ENCODE measurements at regions not wholly inside any gene's neighbourhood (a gene's known extent, or its start where the extent isn't known, plus 50 kb on each side); places are given as distances from the start of the nearest gene placed in this dataset.
A peak's percentile ranks its signal among the peaks of the same experiment; 100 is the strongest.

- DNase-seq (ENCODE audit: low read depth in 2 of 2) = no peak
Measured at GRCh38 chr14:97930166-97930565, 1133.0 kb downstream of the VRK1 start.

GRCh38 chr14:97931273-97931672 is 1134.1 kb downstream of the VRK1 start:
- DNase-seq (ENCODE audit: low read depth in 2 of 2) = no peak

- DNase-seq (ENCODE audit: low read depth in 2 of 2) = no peak
Measured at GRCh38 chr14:97942921-97943320, 1145.7 kb downstream of the VRK1 start.

DNA sequence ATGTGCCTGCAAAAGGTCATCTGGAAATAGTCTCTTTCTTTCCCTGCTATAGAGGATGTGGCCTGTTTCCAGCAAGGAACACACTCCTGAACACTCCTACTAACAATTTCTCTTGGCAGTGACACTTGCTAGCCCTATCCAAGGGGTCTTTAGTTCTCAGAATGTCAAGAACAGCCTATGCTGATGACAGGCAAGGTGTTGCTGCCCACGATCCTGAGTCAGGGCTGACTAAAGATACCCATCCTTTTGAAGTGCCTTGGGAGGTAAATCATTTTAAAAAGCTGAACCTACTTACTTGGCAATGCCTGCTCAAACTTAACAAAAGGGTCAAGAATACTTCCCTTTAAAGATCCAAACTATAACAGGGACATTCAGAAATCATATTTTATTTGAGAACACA is 1146.4 kb downstream of the VRK1 start:
- no peak for DNase-seq (ENCODE audit: low read depth in 2 of 2)

DNA sequence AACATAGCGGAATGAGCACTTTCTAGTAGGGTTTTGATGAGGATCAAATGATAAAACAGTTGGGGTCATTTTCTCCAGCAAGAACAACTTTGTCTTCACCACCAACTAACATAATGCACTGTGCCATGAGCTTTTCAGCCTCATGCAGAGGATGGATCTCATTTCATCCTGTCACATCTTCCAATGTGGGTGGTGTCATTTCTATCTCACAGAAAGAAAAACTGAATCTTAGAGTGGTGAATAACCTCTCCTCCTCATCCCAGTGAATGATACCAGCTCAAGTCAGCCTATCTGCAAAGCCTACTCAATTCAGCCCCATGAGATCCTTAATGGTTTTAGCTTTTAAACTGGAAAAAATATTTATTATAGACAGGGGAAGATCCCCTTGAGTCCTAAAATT is 1147.2 kb downstream of the VRK1 start:
- no peak for DNase-seq (ENCODE audit: low read depth in 2 of 2)

DNA sequence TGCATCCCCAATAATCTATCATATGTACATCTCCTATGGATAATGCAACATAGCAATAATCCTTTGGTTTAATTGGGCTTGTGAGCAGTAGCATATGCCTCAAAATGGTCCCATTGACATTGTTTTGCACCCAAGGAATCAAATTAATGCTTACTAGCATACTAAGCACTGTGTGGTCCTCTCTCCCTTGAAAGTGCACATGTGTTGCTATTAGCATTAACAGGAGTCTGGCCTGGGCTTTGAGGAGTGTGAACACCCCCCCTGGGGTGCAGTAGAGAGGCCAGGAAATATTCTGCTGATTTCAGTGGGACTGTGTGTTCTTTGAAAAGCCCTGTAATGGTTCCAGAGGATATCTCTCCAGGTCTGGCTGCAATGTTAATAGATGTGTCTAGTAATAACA is 1148.4 kb downstream of the VRK1 start:
- no peak for DNase-seq (ENCODE audit: low read depth in 2 of 2)

DNA sequence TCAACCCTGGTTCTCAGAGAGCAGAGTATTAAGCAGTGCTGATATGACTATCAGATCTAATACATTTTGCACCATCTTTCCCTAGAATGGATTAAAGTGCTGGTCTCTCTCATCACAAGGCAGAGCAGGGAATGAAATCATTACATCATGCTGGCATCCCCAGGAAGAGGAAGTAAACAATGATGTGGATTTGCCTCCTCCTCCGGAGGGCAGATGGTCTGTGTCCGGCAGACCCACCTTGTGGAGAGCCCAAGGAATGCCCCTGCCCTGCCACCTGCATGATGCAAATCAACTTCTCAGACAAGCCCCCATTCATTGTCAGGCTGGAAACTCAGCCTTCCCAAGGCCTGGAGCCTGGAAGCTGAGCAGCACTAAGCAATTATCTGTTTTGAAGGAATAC is 1149.1 kb downstream of the VRK1 start:
- no peak for DNase-seq (ENCODE audit: low read depth in 2 of 2)

DNA sequence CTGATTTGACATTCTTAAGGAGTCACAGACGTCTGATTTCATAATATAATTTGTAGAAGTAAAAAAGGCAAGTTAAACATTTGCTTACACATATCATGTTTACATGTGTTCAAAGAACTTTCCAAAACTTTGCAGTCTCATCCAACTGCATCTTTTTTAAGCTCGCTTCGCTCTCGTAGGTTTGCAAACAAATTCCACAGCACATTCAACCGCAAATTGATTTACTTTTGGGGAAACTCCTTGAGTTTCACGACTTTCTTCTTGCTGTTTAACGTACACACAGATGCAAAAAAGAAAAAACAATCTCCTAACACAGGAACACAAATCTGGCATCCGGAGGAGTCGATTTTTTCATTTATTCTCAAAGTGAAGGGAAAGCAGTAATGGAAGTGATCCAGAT is 1149.5 kb downstream of the VRK1 start:
- no peak for DNase-seq (ENCODE audit: low read depth in 2 of 2)

DNA sequence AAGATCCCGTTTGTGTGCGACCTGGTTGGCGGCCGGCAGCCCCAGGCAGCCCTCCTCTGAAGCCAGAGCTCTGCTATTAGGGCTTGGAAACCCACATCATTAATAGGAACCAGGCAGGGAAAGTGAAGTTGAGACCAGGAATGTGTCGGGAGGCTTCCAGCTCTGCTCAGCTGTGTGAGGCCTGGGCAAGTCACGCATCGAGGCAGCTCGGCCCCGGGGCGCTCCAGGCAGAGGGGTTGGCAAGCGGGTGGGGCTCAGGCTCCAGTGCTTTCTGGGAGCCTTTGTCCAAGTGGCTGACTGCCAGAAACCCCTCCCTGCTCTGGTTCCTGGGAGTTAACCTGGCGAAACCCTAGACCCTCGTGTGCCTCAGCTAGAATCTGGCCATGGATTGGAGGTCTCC is 1151.7 kb downstream of the VRK1 start:
- DNase-seq (ENCODE audit: low read depth in 2 of 2) = no peak

GRCh38 chr14:97956581-97957340 is 1159.6 kb downstream of the VRK1 start:
- no peak for DNase-seq (ENCODE audit: low read depth in 2 of 2)

DNA sequence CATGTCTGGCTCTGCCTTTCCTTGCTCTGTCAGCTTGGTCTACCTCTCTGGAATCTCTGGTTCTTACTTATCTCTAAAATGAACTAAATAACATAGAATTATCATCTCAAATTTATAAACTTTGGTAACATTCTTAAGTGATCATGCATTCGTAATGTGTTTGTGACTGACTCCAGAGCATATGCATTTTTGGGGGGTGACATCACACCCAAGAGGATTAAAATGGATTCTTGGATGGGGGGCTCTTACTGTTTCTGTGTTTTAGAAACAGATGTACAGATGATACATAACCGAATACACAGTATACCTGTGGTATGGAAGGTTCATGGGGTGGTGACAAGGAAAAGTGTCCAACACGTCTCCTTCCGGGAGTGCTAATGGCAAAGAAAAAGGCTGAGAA is 1162.1 kb downstream of the VRK1 start:
- DNase-seq (ENCODE audit: low read depth in 2 of 2) = no peak

- DNase-seq (ENCODE audit: low read depth in 2 of 2) = no peak
Measured at GRCh38 chr14:97960436-97960835, 1163.3 kb downstream of the VRK1 start.

DNA sequence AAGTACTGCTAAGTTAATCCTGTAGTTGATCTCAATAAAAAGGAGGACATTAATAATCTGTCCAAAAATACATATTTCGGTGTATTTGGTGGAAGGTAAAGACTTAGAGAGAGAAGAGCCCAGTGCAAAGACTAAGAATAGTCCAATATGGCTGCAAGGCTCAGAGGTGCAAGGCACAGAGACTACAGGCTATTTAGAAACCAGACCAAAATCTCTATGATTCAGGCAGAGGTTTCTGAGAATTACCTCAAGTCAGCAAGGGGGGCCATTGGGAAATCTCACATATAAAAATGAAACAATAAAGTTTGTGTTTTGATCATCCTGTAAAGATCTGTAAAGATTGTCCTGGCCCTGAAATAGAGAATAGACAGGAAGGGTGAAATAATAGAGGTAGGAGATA is 1173.0 kb downstream of the VRK1 start:
- no peak for DNase-seq (ENCODE audit: low read depth in 2 of 2)

DNA sequence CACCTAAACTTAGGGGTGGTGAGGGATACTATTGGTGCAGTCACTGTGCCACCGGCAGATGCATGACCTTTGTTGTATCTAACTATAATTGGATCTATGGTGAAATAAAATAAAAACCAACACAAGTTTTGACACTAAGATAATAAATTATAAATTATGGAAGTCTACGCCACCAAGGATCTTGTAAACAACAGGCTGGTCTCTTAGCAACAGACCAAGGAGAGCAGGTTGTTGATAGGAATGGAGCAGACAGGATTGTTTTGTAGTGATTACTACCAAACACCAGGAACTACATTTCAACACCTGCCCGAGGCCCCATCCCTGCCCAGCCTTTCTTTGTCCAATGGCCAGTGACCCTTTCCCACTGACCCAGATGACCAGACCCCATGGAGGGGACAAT is 1178.0 kb downstream of the VRK1 start:
- no peak for DNase-seq (ENCODE audit: low read depth in 2 of 2)

DNA sequence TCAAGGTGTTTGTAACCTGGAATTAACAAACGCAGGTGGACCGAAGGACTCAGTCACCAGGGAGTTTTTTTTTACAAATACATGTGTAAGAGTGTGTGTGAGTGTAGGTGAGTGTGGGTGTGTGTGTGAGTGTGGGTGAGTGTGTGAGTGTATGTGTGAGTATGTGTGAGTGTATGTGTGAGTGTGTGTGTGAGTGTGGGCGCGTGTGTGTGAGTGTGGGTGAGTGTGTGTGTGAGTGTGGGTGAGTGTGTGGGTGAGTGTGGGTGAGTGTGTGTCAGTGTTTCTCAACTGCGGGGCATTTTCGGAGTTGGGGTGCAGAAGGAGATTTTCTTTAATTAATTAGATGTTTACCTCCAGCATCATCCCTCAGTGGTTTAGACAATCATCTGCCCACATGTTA is 1178.8 kb downstream of the VRK1 start:
- no peak for DNase-seq (ENCODE audit: low read depth in 2 of 2)

GRCh38 chr14:97976861-97977260 is 1179.7 kb downstream of the VRK1 start:
- DNase-seq (ENCODE audit: low read depth in 2 of 2) = no peak

GRCh38 chr14:97977651-97978261 is 1180.6 kb downstream of the VRK1 start:
- peak; percentile 46 to 49 for DNase-seq (ENCODE audit: low read depth in 2 of 2)

GRCh38 chr14:97978341-97978740 is 1181.2 kb downstream of the VRK1 start:
- peak; percentile 48 to 64 for DNase-seq (ENCODE audit: low read depth in 2 of 2)

DNA sequence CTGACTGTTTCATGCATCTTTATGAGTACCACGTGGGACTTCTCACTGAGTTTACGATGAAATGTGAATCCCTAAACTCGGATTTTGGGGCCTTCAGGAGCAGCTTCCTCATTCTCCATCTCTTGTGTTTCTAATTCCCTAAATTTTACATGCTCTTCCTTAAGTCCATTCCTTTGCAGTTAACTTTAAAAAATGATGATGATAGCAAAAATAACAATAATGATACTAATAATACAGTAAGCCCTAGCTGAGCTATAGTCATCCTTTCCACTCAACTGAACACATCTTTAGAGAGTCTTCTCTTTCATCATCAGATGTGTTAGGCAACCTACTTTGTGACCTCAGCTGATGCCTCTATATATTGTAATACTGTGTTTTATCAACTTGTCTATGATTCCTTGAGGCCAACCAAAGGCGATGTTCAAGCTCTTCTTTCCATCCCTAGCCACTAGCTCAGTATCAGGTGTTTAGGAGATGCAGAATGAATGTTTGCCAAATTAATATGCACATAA is 1196.4 kb downstream of the VRK1 start:
- no peak for DNase-seq (ENCODE audit: low read depth in 2 of 2)

- no peak for DNase-seq (ENCODE audit: low read depth in 2 of 2)
Measured at GRCh38 chr14:97994020-97994531, 1196.9 kb downstream of the VRK1 start.

DNA sequence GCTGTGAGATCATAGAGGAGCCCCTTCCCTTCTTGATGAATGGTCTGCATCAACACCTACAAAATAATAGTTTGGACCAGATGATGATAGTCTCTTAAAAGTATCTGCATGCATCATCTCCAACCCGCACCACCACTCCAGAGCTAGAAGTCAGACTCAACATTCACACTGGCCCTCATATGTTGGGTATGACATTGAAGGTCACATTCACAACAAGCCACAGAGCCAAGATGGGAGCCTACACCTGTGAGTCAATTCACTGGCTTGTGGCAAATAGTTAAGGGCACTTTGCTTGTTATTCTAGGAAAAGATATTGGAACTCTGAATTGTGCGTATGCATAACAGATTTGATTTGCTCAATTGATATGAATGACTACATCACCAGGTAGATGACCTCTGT is 1197.9 kb downstream of the VRK1 start:
- DNase-seq (ENCODE audit: low read depth in 2 of 2) = no peak

- no peak for DNase-seq (ENCODE audit: low read depth in 2 of 2)
Measured at GRCh38 chr14:97995531-97995930, 1198.3 kb downstream of the VRK1 start.

DNA sequence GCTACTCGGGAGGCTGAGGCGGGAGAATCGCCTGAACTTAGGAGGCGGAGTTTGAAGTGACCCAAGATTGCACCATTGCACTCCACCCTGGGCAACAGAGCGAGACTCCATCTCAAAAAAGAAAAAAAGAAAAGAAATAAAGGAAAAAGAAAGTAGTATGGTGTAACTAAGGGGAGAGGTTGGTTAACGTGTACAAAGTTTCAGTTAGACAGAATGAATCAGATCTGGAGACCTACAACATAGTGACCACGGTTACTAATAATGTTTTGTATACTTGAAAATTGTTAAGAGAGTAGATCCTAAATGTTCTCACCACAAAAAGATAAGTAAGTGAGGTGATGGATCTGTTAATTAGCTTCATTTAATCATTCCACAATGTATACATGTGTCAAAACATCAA is 1208.8 kb downstream of the VRK1 start:
- DNase-seq (ENCODE audit: low read depth in 2 of 2) = no peak
